Suprapubic skin (tissue), 4 donors: ENCODE measurements at regions not wholly inside any gene's neighbourhood (a gene's known extent, or its start where the extent isn't known, plus 50 kb on each side); places are given as distances from the start of the nearest gene placed in this dataset.

ENCODE experiments used
- DNase-seq, 2 donors: peaks; one replicate each; pipeline ENCODE4 v3.0.0-alpha.2; 2019; ENCODE audit warnings: low spot score in 2 of 2
- H3K27ac ChIP-seq: fragments of 200-600 bp; sonication (generic); one replicate; pipeline ENCODE4 v1.5.1; 2019
- H3K27me3 ChIP-seq: fragments of 200-600 bp; sonication (generic); one replicate; pipeline ENCODE4 v1.5.1; 2019
- H3K36me3 ChIP-seq: fragments of 200-600 bp; sonication (generic); one replicate; pipeline ENCODE4 v1.5.1; 2019
- H3K4me1 ChIP-seq: fragments of 200-600 bp; sonication (generic); one replicate; pipeline ENCODE4 v1.5.1; 2019
- H3K4me3 ChIP-seq: fragments of 200-600 bp; sonication (generic); one replicate; pipeline ENCODE4 v1.5.1; 2019; ENCODE audit warnings: mild to moderate bottlenecking
- H3K9me3 ChIP-seq: fragments of 200-600 bp; sonication (generic); one replicate; pipeline ENCODE4 v1.5.1; 2019
- EP300 ChIP-seq: sonication (generic); formaldehyde crosslinking; IDR thresholded peaks from one replicate; pipeline ENCODE4 v1.6.1; 2017; ENCODE audit warnings: antibody characterized with exemption
- POLR2A ChIP-seq, 2 donors: fragments of 450-650 bp; IDR thresholded peaks; one replicate each; pipeline ENCODE4 v1.6.1; 2017; ENCODE audit warnings: antibody characterized with exemption in 2 of 2, mild to moderate bottlenecking in 2 of 2, moderate library complexity in 2 of 2
- POLR2AphosphoS5 ChIP-seq, 3 donors: sonication (generic); formaldehyde crosslinking; IDR thresholded peaks; one replicate each; pipeline ENCODE4 v1.6.1; 2017; ENCODE audit warnings: antibody characterized with exemption in 3 of 3
- WGBS: methylation state at CpG from one replicate; pipeline ENCODE4 v1.1.5; 2018; 5-methylcytosine and 5-hydroxymethylcytosine counted together
- TF ChIP-seq, protein P1 (sequence below), 2 donors: fragments of 200-600 bp in 1 of 2; fragments of 450-650 bp in 1 of 2; sonication (generic) in 1 of 2; IDR thresholded peaks; one replicate each; pipeline ENCODE4 v1.5.1; 2016 to 2019; ENCODE audit warnings: antibody characterized with exemption in 2 of 2, mild to moderate bottlenecking in 1 of 2, moderate library complexity in 1 of 2

DNA sequence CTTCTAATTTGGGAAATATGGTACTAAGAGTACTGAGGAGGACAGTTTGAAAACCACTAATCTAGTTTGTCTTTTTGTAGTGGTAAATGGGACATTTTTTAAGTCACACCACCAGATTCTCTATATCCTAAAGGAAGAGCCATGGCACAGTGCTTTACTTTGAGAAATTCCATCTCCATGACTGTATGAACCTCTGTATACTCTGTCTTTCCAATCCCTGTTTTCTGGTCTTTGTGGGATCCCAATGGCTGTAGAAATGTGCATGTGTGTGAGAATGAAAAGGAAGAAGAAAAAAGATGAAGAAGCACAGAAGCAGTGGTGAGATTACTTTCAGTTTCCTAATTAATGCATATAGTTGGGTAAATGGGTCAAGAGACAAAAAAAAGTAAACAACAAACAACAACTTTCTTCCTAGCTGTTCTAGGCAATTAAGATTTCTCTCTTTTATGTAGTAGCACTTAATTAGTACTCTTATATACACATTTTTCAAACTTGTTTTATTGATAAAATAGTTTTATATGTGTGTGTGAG is 141.2 kb upstream of the HCRTR2 start:
- no peaks in the 10 kb centered on the region for H3K36me3 ChIP-seq
- TF ChIP-seq POLR2A (IDR thresholded peaks at IDR 0.05) (no peak), EP300 (no peak), POLR2AphosphoS5 (IDR thresholded peaks at IDR 0.05) (no peak)
- TF ChIP-seq, protein P1, sequence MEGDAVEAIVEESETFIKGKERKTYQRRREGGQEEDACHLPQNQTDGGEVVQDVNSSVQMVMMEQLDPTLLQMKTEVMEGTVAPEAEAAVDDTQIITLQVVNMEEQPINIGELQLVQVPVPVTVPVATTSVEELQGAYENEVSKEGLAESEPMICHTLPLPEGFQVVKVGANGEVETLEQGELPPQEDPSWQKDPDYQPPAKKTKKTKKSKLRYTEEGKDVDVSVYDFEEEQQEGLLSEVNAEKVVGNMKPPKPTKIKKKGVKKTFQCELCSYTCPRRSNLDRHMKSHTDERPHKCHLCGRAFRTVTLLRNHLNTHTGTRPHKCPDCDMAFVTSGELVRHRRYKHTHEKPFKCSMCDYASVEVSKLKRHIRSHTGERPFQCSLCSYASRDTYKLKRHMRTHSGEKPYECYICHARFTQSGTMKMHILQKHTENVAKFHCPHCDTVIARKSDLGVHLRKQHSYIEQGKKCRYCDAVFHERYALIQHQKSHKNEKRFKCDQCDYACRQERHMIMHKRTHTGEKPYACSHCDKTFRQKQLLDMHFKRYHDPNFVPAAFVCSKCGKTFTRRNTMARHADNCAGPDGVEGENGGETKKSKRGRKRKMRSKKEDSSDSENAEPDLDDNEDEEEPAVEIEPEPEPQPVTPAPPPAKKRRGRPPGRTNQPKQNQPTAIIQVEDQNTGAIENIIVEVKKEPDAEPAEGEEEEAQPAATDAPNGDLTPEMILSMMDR (IDR thresholded peaks at IDR 0.05) = no peak
- no peaks in the 10 kb centered on the region for H3K27me3 ChIP-seq
- no peak for DNase-seq
- H3K9me3 ChIP-seq = peaks cover 6% of the 10 kb centered on the region
- H3K27ac ChIP-seq = no peak overlapping the region
- no peak overlapping the region for H3K4me3 ChIP-seq
- no peaks in the 10 kb centered on the region for H3K4me1 ChIP-seq

DNA sequence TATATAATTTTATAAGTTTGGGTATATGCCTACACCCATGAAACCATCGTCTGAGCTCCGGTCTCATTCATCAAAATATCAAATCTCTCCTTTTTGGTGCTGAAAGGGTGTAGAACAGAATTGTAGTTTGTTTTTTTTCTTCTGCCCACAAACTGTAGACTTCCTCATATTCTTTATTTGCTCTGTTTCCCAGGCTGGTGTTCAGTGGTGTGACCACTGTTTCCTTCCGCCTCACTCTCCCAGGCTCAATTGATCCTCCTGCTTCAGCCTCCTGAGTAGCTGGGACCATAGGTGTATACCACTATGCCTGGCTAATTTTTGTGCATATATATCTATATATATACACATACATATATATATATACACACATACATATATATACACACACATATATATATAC is 139.6 kb upstream of the HCRTR2 start:
- Histone ChIP-seq H3K27me3 (no peaks in the 10 kb centered on the region), H3K36me3 (no peaks in the 10 kb centered on the region), H3K27ac (no peak overlapping the region), H3K4me3 (no peak overlapping the region), H3K4me1 (no peaks in the 10 kb centered on the region), H3K9me3 (peaks cover 6% of the 10 kb centered on the region)
- TF ChIP-seq POLR2AphosphoS5 (IDR thresholded peaks at IDR 0.05) (no peak), EP300 (no peak), POLR2A (IDR thresholded peaks at IDR 0.05) (no peak)
- TF ChIP-seq, protein P1 (IDR thresholded peaks at IDR 0.05) = no peak
- DNase-seq = no peak
- WGBS = 74% methylated on average over 3 of the region's 3 CpGs

DNA sequence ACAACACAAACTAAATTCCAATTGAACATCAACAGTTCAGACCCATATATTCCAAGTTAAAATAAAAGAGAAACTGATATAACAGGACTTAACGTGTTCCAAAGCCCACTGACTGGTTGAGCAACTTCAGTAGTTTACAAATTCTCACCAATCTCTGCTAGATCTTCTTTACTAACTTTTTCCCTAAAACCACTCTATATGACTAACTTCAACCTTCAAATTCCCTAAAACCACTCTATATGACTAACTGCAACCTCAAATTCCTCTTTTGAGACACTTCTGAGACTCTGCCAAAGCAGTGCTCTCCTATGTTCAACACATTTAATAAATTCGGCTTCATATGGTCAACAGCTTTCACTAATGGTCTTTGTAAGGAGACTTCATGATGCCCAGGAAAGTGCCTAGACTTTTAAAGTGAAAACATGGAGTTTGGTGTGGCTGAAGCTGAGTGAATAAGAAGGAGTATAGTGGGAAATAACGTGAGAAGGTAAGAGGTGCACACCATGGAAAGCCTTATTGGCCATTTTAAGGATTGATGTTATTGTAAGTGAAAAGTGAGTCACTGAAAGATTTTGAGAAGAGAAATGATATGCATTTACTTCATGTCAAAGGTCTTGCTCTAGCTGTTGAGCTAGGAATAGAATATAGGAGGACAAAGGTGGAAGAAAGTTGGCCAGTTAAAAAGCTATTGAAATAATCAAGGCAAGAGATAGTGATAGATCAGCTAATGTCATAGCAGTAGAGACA is 134.0 kb upstream of the HCRTR2 start:
- Histone ChIP-seq H3K27me3 (no peaks in the 10 kb centered on the region), H3K27ac (no peak overlapping the region), H3K9me3 (no peaks in the 10 kb centered on the region), H3K4me1 (no peaks in the 10 kb centered on the region), H3K4me3 (no peak overlapping the region), H3K36me3 (no peaks in the 10 kb centered on the region)
- WGBS = 63% methylated on average over 3 of the region's 3 CpGs
- DNase-seq = no peak
- no peak for TF ChIP-seq POLR2A (IDR thresholded peaks at IDR 0.05)
- TF ChIP-seq, protein P1 (IDR thresholded peaks at IDR 0.05) = no peak
- TF ChIP-seq EP300 = no peak
- no peak for TF ChIP-seq POLR2AphosphoS5 (IDR thresholded peaks at IDR 0.05)

DNA sequence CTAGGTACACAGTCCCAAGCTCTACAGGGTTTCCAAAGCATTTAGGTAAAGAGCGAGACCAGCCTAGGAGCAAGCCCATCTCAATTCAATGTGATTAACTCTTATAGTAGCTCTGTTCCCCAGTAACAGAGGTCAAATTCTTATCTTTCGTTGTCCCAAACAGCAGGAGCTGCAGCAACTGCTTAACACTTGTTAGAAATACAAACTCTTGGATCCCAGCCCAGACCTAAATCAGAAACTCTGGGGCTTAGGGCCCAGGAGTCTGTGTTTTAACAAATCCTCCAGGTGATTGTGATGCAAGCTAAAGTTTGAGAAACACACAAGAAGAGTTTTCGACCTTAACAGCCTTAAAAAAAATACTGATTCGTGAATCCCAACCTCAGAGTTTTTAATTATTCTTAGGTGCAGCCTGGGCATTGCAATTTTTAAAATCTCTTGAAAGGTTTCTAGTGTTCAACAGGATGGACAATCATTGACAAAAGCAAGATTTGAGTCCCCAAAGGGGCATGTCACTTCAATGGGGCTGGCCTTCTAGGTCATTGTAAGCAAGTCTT is 127.4 kb upstream of the HCRTR2 start:
- 66% methylated on average over 4 of the region's 4 CpGs for WGBS
- Histone ChIP-seq H3K4me1 (no peaks in the 10 kb centered on the region), H3K9me3 (no peaks in the 10 kb centered on the region), H3K27ac (no peak overlapping the region), H3K36me3 (no peaks in the 10 kb centered on the region), H3K27me3 (no peaks in the 10 kb centered on the region), H3K4me3 (no peak overlapping the region)
- no peak for DNase-seq
- no peak for TF ChIP-seq POLR2AphosphoS5 (IDR thresholded peaks at IDR 0.05)
- TF ChIP-seq EP300 = no peak
- TF ChIP-seq POLR2A (IDR thresholded peaks at IDR 0.05) = no peak
- TF ChIP-seq, protein P1 (IDR thresholded peaks at IDR 0.05) = no peak

DNA sequence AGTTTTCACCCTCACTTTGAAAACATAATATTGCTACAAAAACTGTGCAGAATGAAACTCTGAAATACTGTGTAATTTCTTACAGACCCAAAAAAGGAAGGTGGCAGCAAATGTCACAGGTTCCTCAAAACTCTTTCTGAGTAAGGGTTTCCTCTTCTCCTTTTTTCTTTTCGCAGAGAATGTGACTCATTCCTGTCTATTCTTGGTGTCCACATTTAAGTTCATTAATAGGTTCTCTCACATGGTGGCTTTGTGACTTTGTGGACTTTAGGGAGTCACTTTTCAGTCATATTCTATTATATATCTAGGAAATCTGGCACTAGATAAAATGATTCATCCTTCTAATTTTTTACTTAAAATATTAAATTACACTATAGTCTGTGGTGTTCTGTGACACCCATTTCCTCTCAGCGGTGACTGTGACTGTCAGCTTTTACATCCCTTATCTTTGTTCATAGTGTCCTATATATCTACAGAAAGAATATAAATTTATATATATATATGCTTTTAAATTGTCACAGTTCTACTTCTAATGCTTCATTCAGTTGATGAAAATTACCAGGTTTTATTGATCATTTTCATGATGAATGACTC is 126.8 kb upstream of the HCRTR2 start:
- WGBS = 75% methylated on average over 2 of the region's 2 CpGs
- TF ChIP-seq POLR2AphosphoS5 (IDR thresholded peaks at IDR 0.05) (no peak), POLR2A (IDR thresholded peaks at IDR 0.05) (no peak), EP300 (no peak)
- TF ChIP-seq, protein P1 (IDR thresholded peaks at IDR 0.05) = no peak
- Histone ChIP-seq H3K4me3 (no peak overlapping the region), H3K27ac (no peak overlapping the region), H3K36me3 (no peaks in the 10 kb centered on the region), H3K9me3 (no peaks in the 10 kb centered on the region), H3K4me1 (no peaks in the 10 kb centered on the region), H3K27me3 (no peaks in the 10 kb centered on the region)
- no peak for DNase-seq
